Peyer's patch (tissue), 4 donors: ENCODE measurements at regions not wholly inside any gene's neighbourhood (a gene's known extent, or its start where the extent isn't known, plus 50 kb on each side); places are given as distances from the start of the nearest gene placed in this dataset.

Experiments used
- DNase-seq, 3 donors: peaks; one replicate each; pipeline ENCODE4 v3.0.0-alpha.2; 2017 to 2019
- H3K27ac ChIP-seq, 4 donors: fragments of 200-600 bp; sonication (generic); one replicate each; pipeline ENCODE4 v1.5.1; 2016 to 2019
- H3K27me3 ChIP-seq, 2 donors: fragments of 200-600 bp; sonication (generic); one replicate each; pipeline ENCODE4 v1.5.1; 2019
- H3K36me3 ChIP-seq, 3 donors: fragments of 200-600 bp; sonication (generic); one replicate each; pipeline ENCODE4 v1.5.1; 2016 to 2019
- H3K4me1 ChIP-seq, 4 donors: fragments of 200-600 bp; sonication (generic); one replicate each; pipeline ENCODE4 v1.5.1; 2016 to 2019
- H3K4me3 ChIP-seq, 4 donors: fragments of 200-600 bp; sonication (generic); 1 replicate in 3 of 4; 2 replicates in 1 of 4; pipeline ENCODE4 v1.5.1; 2016 to 2019; ENCODE audit warnings: mild to moderate bottlenecking in 1 of 4
- H3K9me3 ChIP-seq, 4 donors: fragments of 200-600 bp; sonication (generic); one replicate each; pipeline ENCODE4 v1.5.1; 2016 to 2019; ENCODE audit warnings: mild to moderate bottlenecking in 1 of 4
- POLR2A ChIP-seq, 2 donors: fragments of 450-650 bp; IDR thresholded peaks; one replicate each; pipeline ENCODE4 v1.5.1; 2017; ENCODE audit warnings: antibody characterized with exemption in 2 of 2, mild to moderate bottlenecking in 2 of 2, moderate library complexity in 2 of 2
- TF ChIP-seq, protein P1 (sequence below), 6 experiments: fragments of 450-650 bp in 4 of 6; fragments of 200-600 bp in 2 of 6; sonication (generic) in 1 of 6; IDR thresholded peaks; one replicate each; pipeline ENCODE4 v1.5.1; 2017 to 2019; ENCODE audit warnings: antibody characterized with exemption in 6 of 6, mild to moderate bottlenecking in 3 of 6, moderate library complexity in 1 of 6

GRCh38 chr10:128627811-128628210, 501.6 kb upstream of the MKI67 start:
- DNase-seq = no peak
- no peaks in the 10 kb centered on the region for H3K27me3 ChIP-seq
- no peak overlapping the region for H3K27ac ChIP-seq
- TF ChIP-seq, protein P1, sequence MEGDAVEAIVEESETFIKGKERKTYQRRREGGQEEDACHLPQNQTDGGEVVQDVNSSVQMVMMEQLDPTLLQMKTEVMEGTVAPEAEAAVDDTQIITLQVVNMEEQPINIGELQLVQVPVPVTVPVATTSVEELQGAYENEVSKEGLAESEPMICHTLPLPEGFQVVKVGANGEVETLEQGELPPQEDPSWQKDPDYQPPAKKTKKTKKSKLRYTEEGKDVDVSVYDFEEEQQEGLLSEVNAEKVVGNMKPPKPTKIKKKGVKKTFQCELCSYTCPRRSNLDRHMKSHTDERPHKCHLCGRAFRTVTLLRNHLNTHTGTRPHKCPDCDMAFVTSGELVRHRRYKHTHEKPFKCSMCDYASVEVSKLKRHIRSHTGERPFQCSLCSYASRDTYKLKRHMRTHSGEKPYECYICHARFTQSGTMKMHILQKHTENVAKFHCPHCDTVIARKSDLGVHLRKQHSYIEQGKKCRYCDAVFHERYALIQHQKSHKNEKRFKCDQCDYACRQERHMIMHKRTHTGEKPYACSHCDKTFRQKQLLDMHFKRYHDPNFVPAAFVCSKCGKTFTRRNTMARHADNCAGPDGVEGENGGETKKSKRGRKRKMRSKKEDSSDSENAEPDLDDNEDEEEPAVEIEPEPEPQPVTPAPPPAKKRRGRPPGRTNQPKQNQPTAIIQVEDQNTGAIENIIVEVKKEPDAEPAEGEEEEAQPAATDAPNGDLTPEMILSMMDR (IDR thresholded peaks at IDR 0.05) = no peak
- no peak for TF ChIP-seq POLR2A (IDR thresholded peaks at IDR 0.05)
- H3K4me3 ChIP-seq = no peak overlapping the region
- H3K36me3 ChIP-seq = no peaks in the 10 kb centered on the region
- no peaks in the 10 kb centered on the region for H3K9me3 ChIP-seq
- no peaks in the 10 kb centered on the region for H3K4me1 ChIP-seq

GRCh38 chr10:128628252-128628651, 502.0 kb upstream of the MKI67 start:
- Histone ChIP-seq H3K9me3 (no peaks in the 10 kb centered on the region), H3K4me1 (no peaks in the 10 kb centered on the region), H3K27ac (no peak overlapping the region), H3K4me3 (no peak overlapping the region), H3K36me3 (no peaks in the 10 kb centered on the region), H3K27me3 (no peaks in the 10 kb centered on the region)
- no peak for DNase-seq
- TF ChIP-seq, protein P1 (IDR thresholded peaks at IDR 0.05) = no peak
- TF ChIP-seq POLR2A (IDR thresholded peaks at IDR 0.05) = no peak

DNA sequence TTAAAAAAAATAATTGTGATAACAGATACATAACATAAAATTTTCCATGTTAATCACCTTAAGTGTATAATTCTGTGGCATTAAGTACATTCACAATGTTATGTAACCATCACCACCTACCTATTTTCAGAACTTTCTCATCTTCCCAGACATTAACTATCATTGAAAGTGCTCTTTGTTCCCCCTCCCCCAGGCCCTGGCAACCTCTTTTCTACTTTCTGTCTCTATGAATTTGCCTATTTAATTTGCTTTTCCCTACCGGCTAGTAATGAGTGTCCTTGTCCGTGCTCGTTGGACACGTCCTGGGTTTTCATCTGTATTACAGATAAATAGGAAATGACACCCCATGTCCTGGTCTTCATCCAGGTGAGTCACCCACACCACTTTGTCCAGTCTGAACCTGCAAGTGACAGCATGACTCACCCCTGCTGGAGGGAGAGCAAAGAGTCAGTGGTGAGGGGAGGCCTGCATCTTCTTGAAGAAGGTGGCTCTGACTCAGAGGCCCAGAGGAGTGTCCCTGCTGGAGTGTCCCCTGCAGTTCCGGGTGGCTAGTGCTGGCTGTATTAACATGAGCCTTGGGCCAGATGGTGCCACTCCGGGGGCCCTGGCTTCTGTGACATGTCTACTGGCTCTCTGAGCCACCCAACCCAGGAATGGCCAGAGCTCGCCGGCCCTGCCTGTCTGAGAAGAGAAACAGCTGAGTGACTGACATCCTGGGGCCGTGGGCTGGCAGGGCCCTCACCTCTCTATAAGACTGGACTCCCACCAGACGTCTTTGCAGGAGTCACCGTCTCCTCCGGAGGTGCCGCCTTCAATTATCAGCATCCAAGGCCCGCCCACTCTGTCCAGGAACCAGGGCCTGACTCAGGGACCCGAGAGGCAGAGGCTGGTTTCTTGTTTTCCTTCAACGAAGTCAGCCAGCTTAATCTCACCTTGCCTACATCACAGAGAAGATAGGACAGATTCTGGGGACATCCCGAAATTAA, 503.2 kb upstream of the MKI67 start:
- Histone ChIP-seq H3K27ac (no peak overlapping the region), H3K36me3 (no peaks in the 10 kb centered on the region), H3K4me1 (no peaks in the 10 kb centered on the region), H3K9me3 (no peaks in the 10 kb centered on the region), H3K27me3 (no peaks in the 10 kb centered on the region), H3K4me3 (no peak overlapping the region)
- TF ChIP-seq, protein P1 (IDR thresholded peaks at IDR 0.05) = no peak
- no peak for TF ChIP-seq POLR2A (IDR thresholded peaks at IDR 0.05)
- DNase-seq = peak in 1 of 3 donors; percentile 57

- Histone ChIP-seq H3K27ac (no peak overlapping the region), H3K4me3 (no peak overlapping the region), H3K27me3 (no peaks in the 10 kb centered on the region), H3K36me3 (no peaks in the 10 kb centered on the region), H3K4me1 (no peaks in the 10 kb centered on the region), H3K9me3 (no peaks in the 10 kb centered on the region)
- no peak for DNase-seq
- TF ChIP-seq, protein P1 (IDR thresholded peaks at IDR 0.05) = no peak
- no peak for TF ChIP-seq POLR2A (IDR thresholded peaks at IDR 0.05)
Measured at GRCh38 chr10:128630787-128631252, 504.6 kb upstream of the MKI67 start.

DNA sequence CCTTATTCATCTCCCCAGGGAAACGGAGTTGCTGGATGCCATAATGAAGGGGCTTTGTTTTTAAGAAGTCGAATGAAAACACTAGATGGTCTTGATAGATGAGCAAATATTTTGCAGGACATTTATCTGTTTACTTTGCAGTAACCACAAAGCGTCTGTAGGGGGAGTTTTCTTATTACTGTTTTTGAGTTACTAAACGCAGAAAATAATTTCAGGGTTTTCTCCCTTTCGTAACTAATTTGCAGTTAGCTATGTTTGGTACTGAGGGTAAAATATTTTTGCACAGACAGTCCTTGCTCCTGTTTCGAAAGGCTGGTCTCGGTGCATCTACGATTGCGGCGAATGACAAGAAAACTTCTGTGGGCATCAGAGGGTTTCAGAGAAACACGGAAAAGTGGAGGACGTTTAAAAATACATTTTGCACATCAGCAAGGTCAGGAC, 505.6 kb upstream of the MKI67 start:
- Histone ChIP-seq H3K9me3 (no peaks in the 10 kb centered on the region), H3K36me3 (no peaks in the 10 kb centered on the region), H3K27me3 (no peaks in the 10 kb centered on the region), H3K4me1 (no peaks in the 10 kb centered on the region), H3K27ac (no peak overlapping the region), H3K4me3 (no peak overlapping the region)
- no peak for DNase-seq
- TF ChIP-seq POLR2A (IDR thresholded peaks at IDR 0.05) = no peak
- TF ChIP-seq, protein P1 (IDR thresholded peaks at IDR 0.05) = peak in 5 of 6 experiments; percentile 18 to 44 (median 35)
